HFFc6 (cell line): ENCODE measurements at regions not wholly inside any gene's neighbourhood (a gene's known extent, or its start where the extent isn't known, plus 50 kb on each side); places are given as distances from the start of the nearest gene placed in this dataset.
A peak's percentile ranks its signal among the peaks of the same experiment; 100 is the strongest.

Source experiments
- DNase-seq: peaks from one replicate; pipeline ENCODE4 v3.0.0-alpha.2; 2018
- H3K27ac Mint-ChIP-seq: 2 replicates; pipeline ENCODE4 v1.8.0; 2020; ENCODE audit warnings: mild to moderate bottlenecking, mixed read lengths
- H3K27me3 Mint-ChIP-seq: 2 replicates; pipeline ENCODE4 v1.8.0; 2021; ENCODE audit warnings: mild to moderate bottlenecking, moderate library complexity, mixed read lengths; ENCODE audit not compliant: insufficient read depth
- H3K36me3 Mint-ChIP-seq: 2 replicates; pipeline ENCODE4 v1.8.0; 2021; ENCODE audit warnings: low read depth, mixed read lengths
- H3K4me1 Mint-ChIP-seq: 2 replicates; pipeline ENCODE4 v1.8.0; 2020; ENCODE audit warnings: low read depth, mixed read lengths
- H3K4me3 Mint-ChIP-seq: 2 replicates; pipeline ENCODE4 v1.8.0; 2020; ENCODE audit warnings: mild to moderate bottlenecking, moderate library complexity, mixed read lengths
- H3K9me3 Mint-ChIP-seq: 2 replicates; pipeline ENCODE4 v1.8.0; 2020; ENCODE audit warnings: mild to moderate bottlenecking, mixed read lengths
- CTCF ChIP-seq: fragments of 200-600 bp; sonication (generic); IDR thresholded peaks from 2 replicates; pipeline ENCODE4 v1.5.0; 2021; ENCODE audit warnings: antibody characterized with exemption, mild to moderate bottlenecking

- no peak overlapping the region for H3K4me3 Mint-ChIP-seq
- no peaks in the 10 kb centered on the region for H3K4me1 Mint-ChIP-seq
- no peak for TF ChIP-seq CTCF
- H3K27me3 Mint-ChIP-seq: no peaks in the 10 kb centered on the region
- no peak overlapping the region for H3K27ac Mint-ChIP-seq
- peaks cover 5% of the 10 kb centered on the region for H3K9me3 Mint-ChIP-seq
- no peak for DNase-seq
- H3K36me3 Mint-ChIP-seq: 0 out of 2 replicates have a peak, but pooled peaks cover under 1% of the 10 kb centered on the region
Measured at GRCh38 chr2:117519721-117520120, 294.8 kb upstream of the DDX18 start.

- DNase-seq: no peak
- Mint-ChIP-seq H3K4me3 (no peak overlapping the region), H3K36me3 (peaks cover 4% of the 10 kb centered on the region; the same call in 1 of the 2 replicates), H3K27me3 (no peaks in the 10 kb centered on the region), H3K4me1 (no peaks in the 10 kb centered on the region), H3K9me3 (peaks cover 12% of the 10 kb centered on the region), H3K27ac (no peak overlapping the region)
- no peak for TF ChIP-seq CTCF
Measured at GRCh38 chr2:117523267-117523666, 291.2 kb upstream of the DDX18 start.

- H3K27ac Mint-ChIP-seq: no peak overlapping the region
- H3K36me3 Mint-ChIP-seq: peaks cover 4% of the 10 kb centered on the region; the same call in 1 of the 2 replicates
Measured at GRCh38 chr2:117523711-117524238, 290.7 kb upstream of the DDX18 start.

GRCh38 chr2:117536139-117536538 is 278.4 kb upstream of the DDX18 start:
- Mint-ChIP-seq H3K27me3 (no peaks in the 10 kb centered on the region; the same call in 1 of the 2 replicates), H3K9me3 (peaks cover 37% of the 10 kb centered on the region), H3K4me1 (no peaks in the 10 kb centered on the region), H3K27ac (no peak overlapping the region), H3K4me3 (no peak overlapping the region), H3K36me3 (no peaks in the 10 kb centered on the region)
- no peak for DNase-seq
- TF ChIP-seq CTCF: peak; percentile 39; the same call in 1 of the 2 replicates

More at GRCh38 chr2:117523711-117524238, 290.7 kb upstream of the DDX18 start:
- no peak for TF ChIP-seq CTCF
- Mint-ChIP-seq H3K9me3 (peaks cover 12% of the 10 kb centered on the region), H3K4me3 (no peak overlapping the region), H3K27me3 (no peaks in the 10 kb centered on the region), H3K4me1 (no peaks in the 10 kb centered on the region)
- DNase-seq: no peak

GRCh38 chr2:117537032-117537431 is 277.5 kb upstream of the DDX18 start:
- no peak for DNase-seq
- Mint-ChIP-seq H3K36me3 (no peaks in the 10 kb centered on the region), H3K4me1 (no peaks in the 10 kb centered on the region), H3K9me3 (peaks cover 39% of the 10 kb centered on the region), H3K4me3 (no peak overlapping the region), H3K27ac (no peak overlapping the region), H3K27me3 (no peaks in the 10 kb centered on the region; the same call in 1 of the 2 replicates)
- TF ChIP-seq CTCF: no peak
